ENCODE measurements at regions not wholly inside any gene's neighbourhood (a gene's known extent, or its start where the extent isn't known, plus 50 kb on each side); places are given as distances from the start of the nearest gene placed in this dataset.

DNA sequence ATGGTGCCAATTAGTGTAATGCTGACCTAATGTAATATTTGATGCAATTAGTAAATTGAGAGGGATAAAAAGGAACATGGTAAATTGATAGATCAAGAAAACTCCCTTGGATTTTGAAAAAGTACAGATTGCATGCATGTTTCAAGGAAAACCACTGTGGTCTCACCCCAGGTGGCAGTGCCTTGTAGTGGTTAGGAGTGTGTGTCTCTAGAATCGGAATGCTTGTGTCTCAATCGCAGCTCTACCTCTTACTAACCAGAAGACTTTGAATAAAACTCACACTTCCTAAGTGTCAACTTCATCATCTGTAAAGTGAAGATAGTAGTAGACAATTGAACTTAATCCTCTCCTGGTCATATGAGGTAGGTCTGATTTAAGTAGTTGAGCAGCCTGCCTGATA is 128.9 kb upstream of the GOT2 start (continued):
- TF ChIP-seq, protein P1, sequence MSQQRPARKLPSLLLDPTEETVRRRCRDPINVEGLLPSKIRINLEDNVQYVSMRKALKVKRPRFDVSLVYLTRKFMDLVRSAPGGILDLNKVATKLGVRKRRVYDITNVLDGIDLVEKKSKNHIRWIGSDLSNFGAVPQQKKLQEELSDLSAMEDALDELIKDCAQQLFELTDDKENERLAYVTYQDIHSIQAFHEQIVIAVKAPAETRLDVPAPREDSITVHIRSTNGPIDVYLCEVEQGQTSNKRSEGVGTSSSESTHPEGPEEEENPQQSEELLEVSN (IDR thresholded peaks at IDR 0.05; ENCODE audit: borderline replicate concordance, low read depth) = no peak

DNA sequence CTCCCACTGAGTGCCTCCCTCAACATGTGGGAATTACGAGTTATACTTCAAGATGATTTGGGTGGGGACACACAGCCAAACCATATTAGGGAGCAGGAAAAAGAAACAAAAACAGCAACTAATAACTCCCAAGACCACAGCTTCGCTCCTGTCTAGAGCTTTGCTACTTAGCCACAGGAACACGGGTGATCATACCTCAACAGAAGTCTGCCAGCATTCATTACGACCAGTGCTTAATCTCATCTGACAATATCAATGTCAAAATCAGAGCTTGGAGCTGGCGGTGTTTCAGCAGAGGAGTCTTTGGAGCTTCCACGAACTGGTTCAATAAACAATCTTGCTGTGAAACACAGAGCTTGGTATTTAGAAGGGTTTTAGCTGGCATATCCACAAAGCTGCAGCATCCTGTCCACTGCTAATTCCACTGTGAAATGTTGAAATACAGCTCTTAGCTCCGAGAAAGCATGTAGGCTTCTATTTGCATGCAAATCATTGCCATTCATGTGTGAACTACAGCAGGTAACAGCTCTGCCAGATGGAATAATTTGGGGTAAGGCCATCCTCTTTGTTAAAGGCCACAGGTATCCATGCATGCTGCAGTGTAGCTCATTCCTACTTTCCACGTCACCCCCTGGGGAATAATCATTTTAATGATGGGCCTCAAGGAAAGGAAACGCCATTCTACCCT is 128.4 kb upstream of the GOT2 start:
- FAIRE-seq = no peak
- ChIA-PET CTCF (interaction anchor here (1.2 kb wide), 1 partner anchor 19 kb away, joined by 3 read pairs; no protein-coding TSS in a partner anchor), POLR2A (no interaction called here)
- Histone ChIP-seq H3K27ac (no peak overlapping the region), H3K4me1 (no peaks in the 10 kb centered on the region), H3K9me3 (no peaks in the 10 kb centered on the region; the same call in 2 of the 3 replicates), H3K4me2 (no peak overlapping the region), H3K4me3 (no peak overlapping the region)
- DNase-seq (ENCODE audit: low read depth in 1 of 2, low spot score in 1 of 2) = no peak
- TF ChIP-seq, protein P2, sequence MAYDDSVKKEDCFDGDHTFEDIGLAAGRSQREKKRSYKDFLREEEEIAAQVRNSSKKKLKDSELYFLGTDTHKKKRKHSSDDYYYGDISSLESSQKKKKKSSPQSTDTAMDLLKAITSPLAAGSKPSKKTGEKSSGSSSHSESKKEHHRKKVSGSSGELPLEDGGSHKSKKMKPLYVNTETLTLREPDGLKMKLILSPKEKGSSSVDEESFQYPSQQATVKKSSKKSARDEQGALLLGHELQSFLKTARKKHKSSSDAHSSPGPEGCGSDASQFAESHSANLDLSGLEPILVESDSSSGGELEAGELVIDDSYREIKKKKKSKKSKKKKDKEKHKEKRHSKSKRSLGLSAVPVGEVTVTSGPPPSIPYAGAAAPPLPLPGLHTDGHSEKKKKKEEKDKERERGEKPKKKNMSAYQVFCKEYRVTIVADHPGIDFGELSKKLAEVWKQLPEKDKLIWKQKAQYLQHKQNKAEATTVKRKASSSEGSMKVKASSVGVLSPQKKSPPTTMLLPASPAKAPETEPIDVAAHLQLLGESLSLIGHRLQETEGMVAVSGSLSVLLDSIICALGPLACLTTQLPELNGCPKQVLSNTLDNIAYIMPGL (CRISPR knock-in tag; IDR thresholded peaks at IDR 0.05; ENCODE audit: borderline replicate concordance) = no peak
- no peak for TF ChIP-seq FOSB (CRISPR knock-in tag; IDR thresholded peaks at IDR 0.05)
- no peak for TF ChIP-seq RARB (CRISPR knock-in tag; IDR thresholded peaks at IDR 0.05)
- no peak for TF ChIP-seq HEYL (CRISPR knock-in tag; IDR thresholded peaks at IDR 0.05)
- TF ChIP-seq, protein P3, sequence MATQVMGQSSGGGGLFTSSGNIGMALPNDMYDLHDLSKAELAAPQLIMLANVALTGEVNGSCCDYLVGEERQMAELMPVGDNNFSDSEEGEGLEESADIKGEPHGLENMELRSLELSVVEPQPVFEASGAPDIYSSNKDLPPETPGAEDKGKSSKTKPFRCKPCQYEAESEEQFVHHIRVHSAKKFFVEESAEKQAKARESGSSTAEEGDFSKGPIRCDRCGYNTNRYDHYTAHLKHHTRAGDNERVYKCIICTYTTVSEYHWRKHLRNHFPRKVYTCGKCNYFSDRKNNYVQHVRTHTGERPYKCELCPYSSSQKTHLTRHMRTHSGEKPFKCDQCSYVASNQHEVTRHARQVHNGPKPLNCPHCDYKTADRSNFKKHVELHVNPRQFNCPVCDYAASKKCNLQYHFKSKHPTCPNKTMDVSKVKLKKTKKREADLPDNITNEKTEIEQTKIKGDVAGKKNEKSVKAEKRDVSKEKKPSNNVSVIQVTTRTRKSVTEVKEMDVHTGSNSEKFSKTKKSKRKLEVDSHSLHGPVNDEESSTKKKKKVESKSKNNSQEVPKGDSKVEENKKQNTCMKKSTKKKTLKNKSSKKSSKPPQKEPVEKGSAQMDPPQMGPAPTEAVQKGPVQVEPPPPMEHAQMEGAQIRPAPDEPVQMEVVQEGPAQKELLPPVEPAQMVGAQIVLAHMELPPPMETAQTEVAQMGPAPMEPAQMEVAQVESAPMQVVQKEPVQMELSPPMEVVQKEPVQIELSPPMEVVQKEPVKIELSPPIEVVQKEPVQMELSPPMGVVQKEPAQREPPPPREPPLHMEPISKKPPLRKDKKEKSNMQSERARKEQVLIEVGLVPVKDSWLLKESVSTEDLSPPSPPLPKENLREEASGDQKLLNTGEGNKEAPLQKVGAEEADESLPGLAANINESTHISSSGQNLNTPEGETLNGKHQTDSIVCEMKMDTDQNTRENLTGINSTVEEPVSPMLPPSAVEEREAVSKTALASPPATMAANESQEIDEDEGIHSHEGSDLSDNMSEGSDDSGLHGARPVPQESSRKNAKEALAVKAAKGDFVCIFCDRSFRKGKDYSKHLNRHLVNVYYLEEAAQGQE (IDR thresholded peaks at IDR 0.05) = no peak
- no peak for TF ChIP-seq CHD4 (IDR thresholded peaks at IDR 0.05; ENCODE audit: borderline replicate concordance)
- no peak for TF ChIP-seq HOXB5 (CRISPR knock-in tag; IDR thresholded peaks at IDR 0.05)
- TF ChIP-seq EP300 (IDR thresholded peaks at IDR 0.05) = no peak
- no peak for TF ChIP-seq CBX8 (IDR thresholded peaks at IDR 0.05)
- TF ChIP-seq ESRRA (IDR thresholded peaks at IDR 0.05; ENCODE audit: borderline replicate concordance, low read length) = no peak
- TF ChIP-seq, protein P4, sequence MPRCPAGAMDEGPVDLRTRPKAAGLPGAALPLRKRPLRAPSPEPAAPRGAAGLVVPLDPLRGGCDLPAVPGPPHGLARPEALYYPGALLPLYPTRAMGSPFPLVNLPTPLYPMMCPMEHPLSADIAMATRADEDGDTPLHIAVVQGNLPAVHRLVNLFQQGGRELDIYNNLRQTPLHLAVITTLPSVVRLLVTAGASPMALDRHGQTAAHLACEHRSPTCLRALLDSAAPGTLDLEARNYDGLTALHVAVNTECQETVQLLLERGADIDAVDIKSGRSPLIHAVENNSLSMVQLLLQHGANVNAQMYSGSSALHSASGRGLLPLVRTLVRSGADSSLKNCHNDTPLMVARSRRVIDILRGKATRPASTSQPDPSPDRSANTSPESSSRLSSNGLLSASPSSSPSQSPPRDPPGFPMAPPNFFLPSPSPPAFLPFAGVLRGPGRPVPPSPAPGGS (IDR thresholded peaks at IDR 0.05) = no peak
- TF ChIP-seq HOXA7 (CRISPR knock-in tag; IDR thresholded peaks at IDR 0.05) = no peak
- TF ChIP-seq SREBF2 (IDR thresholded peaks at IDR 0.05) = no peak
- TF ChIP-seq SMC3 (IDR thresholded peaks at IDR 0.05) = no peak
- no peak for TF ChIP-seq TP53 (CRISPR knock-in tag; IDR thresholded peaks at IDR 0.05)
- 25% methylated on average over 9 of the region's 9 CpGs for WGBS (ENCODE audit: missing lambda C conversion rate)
- no peak for ATAC-seq
